Transverse colon (tissue), 4 donors: ENCODE measurements at regions not wholly inside any gene's neighbourhood (a gene's known extent, or its start where the extent isn't known, plus 50 kb on each side); places are given as distances from the start of the nearest gene placed in this dataset.
"Not testable (repeated sequence)": the region's sequence is repeated elsewhere in the genome, so short reads cannot be mapped to it uniquely, and the experiment has no call there.

Experiments used
- DNase-seq: peaks from one replicate; pipeline ENCODE4 v3.0.0-alpha.2; 2019
- H3K27ac ChIP-seq, 4 donors: fragments of 200-600 bp; sonication (generic); 2 replicates each; pipeline ENCODE4 v1.5.1; 2016 to 2018; ENCODE audit warnings: inconsistent platforms in 4 of 4
- H3K27me3 ChIP-seq: fragments of 200-600 bp; sonication (generic); 2 replicates; pipeline ENCODE4 v1.5.1; 2017; ENCODE audit warnings: inconsistent platforms
- H3K36me3 ChIP-seq, 4 donors: fragments of 200-600 bp; sonication (generic); 2 replicates each; pipeline ENCODE4 v1.5.1; 2017 to 2019; ENCODE audit warnings: inconsistent platforms in 4 of 4
- H3K4me1 ChIP-seq, 4 donors: fragments of 200-600 bp; sonication (generic); 2 replicates each; pipeline ENCODE4 v1.5.1; 2017 to 2020; ENCODE audit warnings: inconsistent platforms in 4 of 4
- H3K4me3 ChIP-seq, 4 donors: fragments of 200-600 bp; sonication (generic); 1 replicate in 1 of 4; 2 replicates in 3 of 4; pipeline versions ENCODE4 v1.5.1 to v1.6.1; 2017 to 2019; ENCODE audit warnings: inconsistent platforms in 4 of 4
- H3K9me3 ChIP-seq, 2 donors: fragments of 200-600 bp; sonication (generic); 2 replicates each; pipeline ENCODE4 v1.5.1; 2017 to 2019; ENCODE audit warnings: inconsistent platforms in 2 of 2
- CTCF ChIP-seq, 5 experiments: fragments of 200-600 bp in 3 of 5; fragments of 450-650 bp in 2 of 5; sonication (generic) in 3 of 5; IDR thresholded peaks; 1 replicate in 2 of 5; 2 replicates in 3 of 5; pipeline ENCODE4 v1.5.1; 2016 to 2017; ENCODE audit warnings: antibody characterized with exemption in 5 of 5, inconsistent platforms in 3 of 5, mild to moderate bottlenecking in 2 of 5, moderate library complexity in 1 of 5
- EP300 ChIP-seq: sonication (generic); formaldehyde crosslinking; IDR thresholded peaks from one replicate; pipeline ENCODE4 v1.6.1; 2017; ENCODE audit warnings: antibody characterized with exemption, low read depth
- POLR2A ChIP-seq: fragments of 450-650 bp; IDR thresholded peaks from one replicate; pipeline ENCODE4 v1.6.1; 2016; ENCODE audit warnings: antibody characterized with exemption, mild to moderate bottlenecking, moderate library complexity
- POLR2AphosphoS5 ChIP-seq, 3 donors: sonication (generic); formaldehyde crosslinking; IDR thresholded peaks; one replicate each; pipeline ENCODE4 v1.6.1; 2016; ENCODE audit warnings: antibody characterized with exemption in 3 of 3
- WGBS, 2 donors: methylation state at CpG; one replicate each; pipeline ENCODE4 v1.1.5; 2018; ENCODE audit warnings: low coverage in 1 of 2; 5-methylcytosine and 5-hydroxymethylcytosine counted together
- in situ Hi-C, 4 donors: fragments of 200-750 bp; cut with MboI; loops; one replicate each; pipeline versions ENCODE4 v1.15.0 to v1.15.1; 2017; ENCODE audit warnings: low sequenced_read_pairs in 3 of 4, low pct_ligation_motif_present in 1 of 4, low pct_unique_long_range_greater_than_20kb in 1 of 4
- intact Hi-C: fragments of 100-400 bp; cut with DNase I; formaldehyde crosslinking; loops from one replicate; pipeline ENCODE4 v1.15.1; 2023; ENCODE audit warnings: low total_unique reads

DNA sequence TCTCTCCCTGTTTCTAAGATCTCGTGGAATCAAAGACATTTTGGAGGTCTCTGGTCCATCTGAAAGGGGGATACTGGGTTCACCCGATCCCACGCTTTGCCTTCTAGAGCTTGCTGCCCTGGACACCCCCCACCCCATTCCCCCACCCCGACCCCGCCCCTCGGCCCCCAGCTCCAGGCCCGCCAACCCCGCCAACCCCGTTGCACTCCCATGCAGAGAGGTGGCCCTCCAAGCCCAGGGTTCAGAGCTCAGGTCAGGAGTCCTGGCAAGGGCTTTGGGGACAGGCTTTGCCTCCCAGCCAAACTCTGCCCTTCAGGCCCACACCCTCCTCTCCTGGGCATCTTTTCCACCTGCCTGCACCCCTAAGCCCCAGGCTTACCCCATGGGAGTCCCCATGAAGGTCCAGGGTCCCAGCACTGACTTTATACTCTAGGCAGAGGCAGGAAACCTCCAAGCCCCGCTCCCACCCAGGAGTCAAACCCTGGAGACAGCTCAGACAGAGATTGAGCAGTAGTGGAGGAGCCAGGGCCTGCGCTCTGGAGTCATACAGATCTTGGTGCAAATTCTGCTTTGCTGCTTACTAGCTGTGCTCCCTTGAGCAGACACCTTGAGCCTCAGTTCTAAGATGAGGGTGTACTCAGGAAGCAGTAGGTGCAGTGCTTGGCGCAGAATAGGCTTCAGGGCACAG is 155.9 kb downstream of the FOXD2 start:
- no peak for DNase-seq
- in situ Hi-C loops (no loop called here), intact Hi-C loops (no loop called here)
- 58% methylated on average over 12 of the region's 12 CpGs; no CpG with 5 or more reads in 1 of the 2 donors for WGBS, 2 donors
- Histone ChIP-seq H3K4me1 (no peaks in the 10 kb centered on the region), H3K27me3 (peaks cover 37% of the 10 kb centered on the region), H3K27ac (no peak overlapping the region), H3K9me3 (no peaks in the 10 kb centered on the region), H3K36me3 (no peaks in the 10 kb centered on the region), H3K4me3 (peak overlapping the region in 1 of 4 donors; percentile 17)
- TF ChIP-seq CTCF (IDR thresholded peaks at IDR 0.05): no peak
- no peak for TF ChIP-seq POLR2AphosphoS5 (IDR thresholded peaks at IDR 0.05)
- TF ChIP-seq POLR2A: no peak
- no peak for TF ChIP-seq EP300

DNA sequence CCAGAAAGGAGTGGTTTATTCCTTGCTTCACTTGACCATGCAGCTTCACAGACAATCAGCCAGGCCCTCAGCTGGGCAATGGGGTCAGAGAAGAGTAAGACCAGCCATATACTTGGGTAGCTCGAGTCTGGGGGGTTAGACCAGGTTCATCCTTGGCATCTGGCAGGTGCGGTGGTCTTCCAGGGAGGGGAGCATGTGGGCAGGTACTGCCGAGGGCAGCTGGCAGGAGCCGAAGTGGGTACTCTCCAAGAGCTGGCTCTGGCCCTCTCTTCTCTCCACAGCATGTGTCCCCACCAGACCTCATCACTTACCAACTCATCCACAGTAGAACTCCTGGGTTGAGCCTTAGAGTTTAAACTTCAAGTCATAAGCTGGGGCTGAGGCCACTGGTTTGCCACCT is 156.8 kb downstream of the FOXD2 start:
- H3K27me3 ChIP-seq: peaks cover 36% of the 10 kb centered on the region
- TF ChIP-seq POLR2A (no peak), EP300 (no peak), POLR2AphosphoS5 (IDR thresholded peaks at IDR 0.05) (no peak), CTCF (IDR thresholded peaks at IDR 0.05) (no peak)
- in situ Hi-C loops: no loop called here
- H3K27ac ChIP-seq: no peak overlapping the region
- intact Hi-C loops: no loop called here
- no peak overlapping the region for H3K4me3 ChIP-seq
- no peaks in the 10 kb centered on the region for H3K4me1 ChIP-seq
- no peaks in the 10 kb centered on the region for H3K36me3 ChIP-seq
- DNase-seq: no peak
- 95% methylated on average over 4 of the region's 4 CpGs; no CpG with 5 or more reads in 1 of the 2 donors for WGBS, 2 donors
- peaks cover 6 to 7% of the 10 kb centered on the region in 2 donors for H3K9me3 ChIP-seq

DNA sequence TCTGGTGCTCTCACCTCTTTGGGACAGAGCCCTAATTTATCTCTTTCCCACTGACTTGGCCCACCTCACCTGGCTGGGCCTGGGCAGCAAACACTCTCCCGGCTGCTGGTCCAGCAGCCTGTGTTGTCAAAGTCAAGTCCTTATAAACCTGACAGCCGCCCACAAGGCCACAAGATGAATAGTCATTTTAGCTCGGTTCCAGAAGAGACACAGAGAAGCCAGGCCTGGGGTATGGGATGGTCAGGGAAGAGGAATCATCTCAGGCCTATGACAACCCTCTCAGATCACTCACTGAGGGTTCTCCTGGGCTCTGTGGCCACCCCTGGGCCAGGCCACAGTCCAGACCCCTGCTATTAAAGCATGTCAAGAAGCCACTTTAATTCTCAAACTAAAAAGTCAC is 158.5 kb downstream of the FOXD2 start:
- intact Hi-C loops: no loop called here
- H3K27me3 ChIP-seq: peaks cover 23% of the 10 kb centered on the region
- WGBS, 2 donors: 77 to 80% methylated on average over 1 to 3 of the region's 3 CpGs

DNA sequence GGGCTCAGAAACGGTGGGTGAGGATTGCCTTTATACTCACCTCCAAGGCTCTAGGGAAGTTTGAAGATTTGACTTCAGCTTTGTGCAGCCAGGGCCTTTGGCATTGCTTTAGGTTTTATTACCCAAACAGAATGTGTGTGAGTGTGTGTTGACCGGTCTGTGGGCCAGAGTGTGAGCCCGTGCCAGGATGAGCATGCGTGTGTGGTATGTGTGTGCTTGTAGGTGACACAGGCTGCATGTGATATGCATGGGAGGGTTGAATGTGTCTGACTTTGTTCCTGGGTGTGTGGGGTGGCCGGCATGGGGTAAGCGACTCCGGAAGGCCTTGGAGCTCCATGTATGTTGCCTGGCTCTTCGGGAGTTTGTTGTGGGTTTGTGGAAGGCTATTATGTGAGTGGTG is 160.5 kb downstream of the FOXD2 start:
- peaks cover 10% of the 10 kb centered on the region for H3K27me3 ChIP-seq
- no peak overlapping the region for H3K27ac ChIP-seq
- WGBS, 2 donors: 25 to 80% methylated on average over 1 to 8 of the region's 8 CpGs
- H3K4me1 ChIP-seq: no peaks in the 10 kb centered on the region
- no peak overlapping the region for H3K4me3 ChIP-seq
- in situ Hi-C loops (no loop called here), intact Hi-C loops (no loop called here)
- no peak for DNase-seq
- H3K36me3 ChIP-seq: no peaks in the 10 kb centered on the region
- TF ChIP-seq POLR2A (no peak), EP300 (no peak), POLR2AphosphoS5 (IDR thresholded peaks at IDR 0.05) (no peak)
- peaks cover 23 to 28% of the 10 kb centered on the region in 2 donors for H3K9me3 ChIP-seq

More for the DNA sequence above, 158.5 kb downstream of the FOXD2 start:
- peaks cover 15 to 18% of the 10 kb centered on the region in 2 donors for H3K9me3 ChIP-seq
- H3K27ac ChIP-seq: no peak overlapping the region
- no peaks in the 10 kb centered on the region for H3K4me1 ChIP-seq
- in situ Hi-C loops: no loop called here
- no peak overlapping the region for H3K4me3 ChIP-seq
- no peak for DNase-seq
- H3K36me3 ChIP-seq: no peaks in the 10 kb centered on the region
- TF ChIP-seq POLR2A: no peak
- TF ChIP-seq POLR2AphosphoS5 (IDR thresholded peaks at IDR 0.05): no peak
- TF ChIP-seq EP300: no peak
- TF ChIP-seq CTCF (IDR thresholded peaks at IDR 0.05): no peak

DNA sequence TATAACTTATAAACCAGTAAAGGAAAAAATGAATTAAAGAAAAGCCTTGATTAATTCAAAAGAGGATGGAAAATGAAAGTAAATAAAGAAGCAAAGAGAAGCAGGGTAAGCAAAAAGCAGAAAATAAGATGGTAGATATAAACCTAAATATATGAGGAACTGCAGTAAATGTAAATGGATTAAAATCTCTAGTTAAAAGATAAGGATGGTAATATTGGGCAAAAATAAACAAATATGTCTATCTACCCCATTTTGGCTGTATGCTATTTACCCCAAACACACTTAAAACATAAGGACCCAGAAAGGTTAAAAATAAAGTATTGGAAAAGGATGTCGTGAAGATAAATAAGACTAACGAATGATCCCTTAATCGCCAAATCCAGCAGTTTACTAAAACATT is 161.9 kb downstream of the FOXD2 start:
- no peak overlapping the region for H3K4me3 ChIP-seq
- no peak overlapping the region for H3K27ac ChIP-seq
- no peaks in the 10 kb centered on the region for H3K36me3 ChIP-seq
- no peak for TF ChIP-seq EP300
- TF ChIP-seq POLR2A: no peak
- TF ChIP-seq POLR2AphosphoS5 (IDR thresholded peaks at IDR 0.05): no peak
- TF ChIP-seq CTCF (IDR thresholded peaks at IDR 0.05): no peak
- intact Hi-C loops (no loop called here), in situ Hi-C loops (no loop called here)
- 90 to 97% methylated on average over 3 of the region's 3 CpGs for WGBS, 2 donors
- peaks cover 23 to 28% of the 10 kb centered on the region in 2 donors for H3K9me3 ChIP-seq
- no peaks in the 10 kb centered on the region for H3K27me3 ChIP-seq
- no peak for DNase-seq
- no peaks in the 10 kb centered on the region for H3K4me1 ChIP-seq

DNA sequence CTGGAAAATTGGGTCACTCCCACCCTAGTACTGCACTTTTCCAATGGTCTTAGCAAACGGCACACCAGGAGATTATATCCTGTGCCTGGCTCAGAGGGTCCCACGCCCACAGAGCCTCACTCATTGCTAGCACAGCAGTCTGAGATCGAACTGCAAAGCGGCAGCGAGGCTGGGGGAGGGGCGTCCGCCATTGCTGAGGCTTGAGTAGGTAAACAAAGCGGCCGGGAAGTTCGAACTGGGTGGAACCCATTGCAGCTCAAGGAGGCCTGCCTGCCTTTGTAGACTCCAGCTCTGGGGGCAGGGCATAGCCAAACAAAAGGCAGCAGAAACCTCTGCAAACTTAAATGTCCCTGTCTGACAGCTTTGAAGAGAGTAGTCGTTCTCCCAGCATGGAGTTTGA is 164.6 kb downstream of the FOXD2 start:
- 91 to 100% methylated on average over 3 to 11 of the region's 11 CpGs for WGBS, 2 donors
- intact Hi-C loops, H3K4me1 ChIP-seq, H3K27ac ChIP-seq, H3K36me3 ChIP-seq, H3K27me3 ChIP-seq, H3K4me3 ChIP-seq, DNase-seq, in situ Hi-C loops: not testable (repeated sequence)
- peaks cover 23 to 28% of the 10 kb centered on the region in 2 donors for H3K9me3 ChIP-seq

- H3K36me3 ChIP-seq, H3K4me3 ChIP-seq, H3K27ac ChIP-seq, intact Hi-C loops, H3K4me1 ChIP-seq, DNase-seq, H3K27me3 ChIP-seq, in situ Hi-C loops: not testable (repeated sequence)
- 91 to 96% methylated on average over 1 of the region's 1 CpG for WGBS, 2 donors
- H3K9me3 ChIP-seq: peaks cover 15 to 20% of the 10 kb centered on the region in 2 donors
These were observed 167.0 kb downstream of the FOXD2 start for GRCh38 chr1:47604869-47605268.
